ENCODE measurements at regions not wholly inside any gene's neighbourhood (a gene's known extent, or its start where the extent isn't known, plus 50 kb on each side); places are given as distances from the start of the nearest gene placed in this dataset.

DNA sequence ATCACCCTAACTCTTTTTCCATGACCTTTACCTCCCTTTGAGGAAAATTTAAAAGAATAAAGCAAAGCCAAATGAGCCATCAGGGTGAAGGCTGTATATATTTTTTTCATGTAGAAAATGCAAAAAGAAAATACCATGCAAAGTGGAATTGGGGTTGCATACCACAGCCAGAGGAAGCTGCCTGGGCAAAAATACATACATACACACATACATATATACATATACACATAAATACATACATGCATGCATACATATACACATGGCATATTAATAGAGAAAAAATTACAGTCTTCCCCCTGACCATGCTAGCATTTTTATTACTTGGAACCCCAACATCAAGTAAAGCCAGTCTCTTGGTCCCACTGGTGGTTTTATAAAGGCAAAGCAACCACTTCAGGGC is 63.7 kb upstream of the TMCO5A start:
- TF ChIP-seq, protein P1, sequence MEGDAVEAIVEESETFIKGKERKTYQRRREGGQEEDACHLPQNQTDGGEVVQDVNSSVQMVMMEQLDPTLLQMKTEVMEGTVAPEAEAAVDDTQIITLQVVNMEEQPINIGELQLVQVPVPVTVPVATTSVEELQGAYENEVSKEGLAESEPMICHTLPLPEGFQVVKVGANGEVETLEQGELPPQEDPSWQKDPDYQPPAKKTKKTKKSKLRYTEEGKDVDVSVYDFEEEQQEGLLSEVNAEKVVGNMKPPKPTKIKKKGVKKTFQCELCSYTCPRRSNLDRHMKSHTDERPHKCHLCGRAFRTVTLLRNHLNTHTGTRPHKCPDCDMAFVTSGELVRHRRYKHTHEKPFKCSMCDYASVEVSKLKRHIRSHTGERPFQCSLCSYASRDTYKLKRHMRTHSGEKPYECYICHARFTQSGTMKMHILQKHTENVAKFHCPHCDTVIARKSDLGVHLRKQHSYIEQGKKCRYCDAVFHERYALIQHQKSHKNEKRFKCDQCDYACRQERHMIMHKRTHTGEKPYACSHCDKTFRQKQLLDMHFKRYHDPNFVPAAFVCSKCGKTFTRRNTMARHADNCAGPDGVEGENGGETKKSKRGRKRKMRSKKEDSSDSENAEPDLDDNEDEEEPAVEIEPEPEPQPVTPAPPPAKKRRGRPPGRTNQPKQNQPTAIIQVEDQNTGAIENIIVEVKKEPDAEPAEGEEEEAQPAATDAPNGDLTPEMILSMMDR (IDR thresholded peaks at IDR 0.05), result no peak
- TF ChIP-seq POLR2A (IDR thresholded peaks at IDR 0.05; ENCODE audit: low read length) (no peak), EP300 (IDR thresholded peaks at IDR 0.05) (no peak), NR3C1 (IDR thresholded peaks at IDR 0.05) (no peak), MYC (IDR thresholded peaks at IDR 0.05; ENCODE audit: borderline replicate concordance, low read length) (no peak), RAD21 (conservative IDR thresholded peaks at IDR 0.05 in 1 of 2, IDR thresholded peaks at IDR 0.05 in 1 of 2) (no peak), ZNF302 (CRISPR knock-in tag; IDR thresholded peaks at IDR 0.05) (no peak), SMC3 (IDR thresholded peaks at IDR 0.05) (no peak), KDM1A (IDR thresholded peaks at IDR 0.05; ENCODE audit: low read depth) (no peak), ESRRA (IDR thresholded peaks at IDR 0.05; ENCODE audit: borderline replicate concordance, low read length) (no peak)
- TF ChIP-seq, protein P2, sequence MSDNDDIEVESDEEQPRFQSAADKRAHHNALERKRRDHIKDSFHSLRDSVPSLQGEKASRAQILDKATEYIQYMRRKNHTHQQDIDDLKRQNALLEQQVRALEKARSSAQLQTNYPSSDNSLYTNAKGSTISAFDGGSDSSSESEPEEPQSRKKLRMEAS (IDR thresholded peaks at IDR 0.05), result no peak
- TF ChIP-seq, protein P3, sequence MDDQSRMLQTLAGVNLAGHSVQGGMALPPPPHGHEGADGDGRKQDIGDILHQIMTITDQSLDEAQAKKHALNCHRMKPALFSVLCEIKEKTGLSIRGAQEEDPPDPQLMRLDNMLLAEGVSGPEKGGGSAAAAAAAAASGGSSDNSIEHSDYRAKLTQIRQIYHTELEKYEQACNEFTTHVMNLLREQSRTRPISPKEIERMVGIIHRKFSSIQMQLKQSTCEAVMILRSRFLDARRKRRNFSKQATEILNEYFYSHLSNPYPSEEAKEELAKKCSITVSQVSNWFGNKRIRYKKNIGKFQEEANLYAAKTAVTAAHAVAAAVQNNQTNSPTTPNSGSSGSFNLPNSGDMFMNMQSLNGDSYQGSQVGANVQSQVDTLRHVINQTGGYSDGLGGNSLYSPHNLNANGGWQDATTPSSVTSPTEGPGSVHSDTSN (IDR thresholded peaks at IDR 0.05), result no peak

Measured in A549 (cell line).